Chondrocyte (in vitro differentiated cells): ENCODE measurements at regions not wholly inside any gene's neighbourhood (a gene's known extent, or its start where the extent isn't known, plus 50 kb on each side); places are given as distances from the start of the nearest gene placed in this dataset.
"Not testable (repeated sequence)": the region's sequence is repeated elsewhere in the genome, so short reads cannot be mapped to it uniquely, and the experiment has no call there.

ENCODE experiments used
- DNase-seq: peaks from one replicate; pipeline ENCODE4 v3.0.0; 2021; ENCODE audit warnings: mixed read lengths, low spot score
- H3K27ac Mint-ChIP-seq: one replicate; pipeline ENCODE4 v1.8.0; 2021; ENCODE audit warnings: mild to moderate bottlenecking, moderate library complexity, mixed read lengths; ENCODE audit not compliant: unreplicated experiment
- H3K27me3 Mint-ChIP-seq: 2 replicates; pipeline ENCODE4 v1.8.0; 2021; ENCODE audit warnings: low read depth, mixed read lengths
- H3K36me3 Mint-ChIP-seq: 2 replicates; pipeline ENCODE4 v1.8.0; 2021; ENCODE audit warnings: low read depth, mixed read lengths
- H3K4me1 Mint-ChIP-seq: 2 replicates; pipeline ENCODE4 v1.8.0; 2021; ENCODE audit warnings: low read depth, mild to moderate bottlenecking, mixed read lengths
- H3K4me3 Mint-ChIP-seq: one replicate; pipeline ENCODE4 v1.8.0; 2021; ENCODE audit warnings: mild to moderate bottlenecking, moderate library complexity, mixed read lengths; ENCODE audit not compliant: unreplicated experiment
- H3K9me3 Mint-ChIP-seq: 2 replicates; pipeline ENCODE4 v1.8.0; 2021; ENCODE audit warnings: low read depth, mixed read lengths
- TF ChIP-seq, protein P1 (sequence below): fragments of 200-600 bp; sonication (generic); IDR thresholded peaks from 2 replicates; pipeline ENCODE4 v1.5.0; 2021; ENCODE audit warnings: antibody characterized with exemption, mild to moderate bottlenecking, moderate library complexity

DNA sequence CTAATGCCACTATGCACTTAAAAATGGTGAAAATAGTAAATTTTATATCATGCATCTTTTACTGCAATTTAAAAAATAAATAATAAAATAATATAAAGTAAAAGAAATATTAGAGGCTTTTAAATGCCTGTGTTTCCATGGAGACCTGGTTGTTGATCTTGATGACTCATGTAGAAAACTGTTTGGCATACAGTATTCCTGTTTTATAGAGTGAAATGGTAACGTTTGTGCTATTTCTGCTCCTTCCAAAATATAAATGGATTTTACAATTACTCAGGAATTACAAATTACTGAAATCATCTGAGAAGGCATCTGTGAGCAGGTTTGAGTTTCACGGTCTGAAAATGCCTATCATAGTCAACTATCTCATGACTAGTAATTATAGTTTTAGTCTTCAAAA lies 98.4 kb upstream of the USP25 start:
- Mint-ChIP-seq H3K27ac (peak overlapping the region; percentile 74), H3K4me3 (no peak overlapping the region), H3K36me3 (no peaks in the 10 kb centered on the region), H3K27me3 (peaks cover 2% of the 10 kb centered on the region), H3K4me1 (peaks cover 22% of the 10 kb centered on the region), H3K9me3 (no peaks in the 10 kb centered on the region)
- no peak for DNase-seq
- TF ChIP-seq, protein P1, sequence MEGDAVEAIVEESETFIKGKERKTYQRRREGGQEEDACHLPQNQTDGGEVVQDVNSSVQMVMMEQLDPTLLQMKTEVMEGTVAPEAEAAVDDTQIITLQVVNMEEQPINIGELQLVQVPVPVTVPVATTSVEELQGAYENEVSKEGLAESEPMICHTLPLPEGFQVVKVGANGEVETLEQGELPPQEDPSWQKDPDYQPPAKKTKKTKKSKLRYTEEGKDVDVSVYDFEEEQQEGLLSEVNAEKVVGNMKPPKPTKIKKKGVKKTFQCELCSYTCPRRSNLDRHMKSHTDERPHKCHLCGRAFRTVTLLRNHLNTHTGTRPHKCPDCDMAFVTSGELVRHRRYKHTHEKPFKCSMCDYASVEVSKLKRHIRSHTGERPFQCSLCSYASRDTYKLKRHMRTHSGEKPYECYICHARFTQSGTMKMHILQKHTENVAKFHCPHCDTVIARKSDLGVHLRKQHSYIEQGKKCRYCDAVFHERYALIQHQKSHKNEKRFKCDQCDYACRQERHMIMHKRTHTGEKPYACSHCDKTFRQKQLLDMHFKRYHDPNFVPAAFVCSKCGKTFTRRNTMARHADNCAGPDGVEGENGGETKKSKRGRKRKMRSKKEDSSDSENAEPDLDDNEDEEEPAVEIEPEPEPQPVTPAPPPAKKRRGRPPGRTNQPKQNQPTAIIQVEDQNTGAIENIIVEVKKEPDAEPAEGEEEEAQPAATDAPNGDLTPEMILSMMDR, result no peak

DNA sequence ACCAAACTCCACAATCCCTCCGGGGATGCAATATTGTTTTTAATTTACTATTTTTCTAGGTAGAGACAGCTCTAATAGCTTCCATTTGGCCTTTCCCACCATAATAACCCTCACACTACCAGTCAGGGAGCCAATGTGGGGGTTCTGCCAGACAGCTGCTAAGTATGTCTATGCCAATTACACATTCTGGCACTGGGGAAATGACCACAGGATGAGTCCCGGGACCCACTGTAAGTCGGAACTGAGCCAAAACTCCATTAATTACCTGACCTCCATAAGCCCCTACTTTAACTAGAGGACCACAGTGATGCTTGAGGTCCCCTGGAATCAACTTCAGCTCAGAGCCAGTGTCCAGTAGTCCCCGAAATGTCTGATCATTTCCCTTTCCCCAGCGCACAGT lies 95.2 kb upstream of the USP25 start:
- not testable (repeated sequence) for H3K27ac Mint-ChIP-seq, DNase-seq, H3K36me3 Mint-ChIP-seq, H3K4me3 Mint-ChIP-seq, H3K27me3 Mint-ChIP-seq, H3K9me3 Mint-ChIP-seq
- peaks cover 40% of the 10 kb centered on the region for H3K4me1 Mint-ChIP-seq

DNA sequence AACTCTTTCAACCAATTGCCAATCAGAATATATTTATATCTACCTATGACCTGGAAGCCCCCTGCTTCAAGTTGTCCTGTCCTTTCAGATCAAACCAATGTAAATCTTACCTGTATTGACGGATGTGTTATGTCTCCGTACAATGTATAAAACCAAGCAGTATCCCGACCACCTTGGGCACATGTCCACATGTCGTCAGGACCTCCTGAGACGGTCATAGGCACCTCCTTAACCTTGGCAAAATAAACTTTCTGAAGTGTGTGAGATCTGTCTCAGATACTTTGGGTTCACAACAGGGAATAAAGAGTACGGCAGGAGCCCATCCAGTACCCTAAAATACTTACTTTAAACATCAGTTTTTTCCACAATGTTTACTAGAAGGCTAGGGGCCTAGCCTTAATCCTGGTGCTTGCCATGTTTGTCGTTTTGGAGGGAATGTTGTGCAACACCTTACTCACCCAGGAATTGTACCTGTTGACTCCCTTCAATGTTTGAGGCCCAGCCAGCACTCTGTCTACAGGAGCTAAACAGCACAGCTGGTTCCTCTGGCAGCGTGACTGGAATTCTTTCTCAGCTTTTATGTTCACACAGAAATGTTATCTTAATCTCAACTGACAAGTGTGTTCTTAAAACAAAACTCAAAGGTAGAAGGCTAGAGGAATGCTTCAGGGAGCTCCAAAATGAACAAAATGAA lies 90.8 kb upstream of the USP25 start:
- peak overlapping the region; percentile 9 for H3K27ac Mint-ChIP-seq
- no peaks in the 10 kb centered on the region for H3K36me3 Mint-ChIP-seq
- peaks cover 45% of the 10 kb centered on the region for H3K4me1 Mint-ChIP-seq
- TF ChIP-seq, protein P1, result no peak
- H3K4me3 Mint-ChIP-seq, result no peak overlapping the region
- DNase-seq, result no peak
- no peaks in the 10 kb centered on the region for H3K27me3 Mint-ChIP-seq
- no peaks in the 10 kb centered on the region for H3K9me3 Mint-ChIP-seq

DNA sequence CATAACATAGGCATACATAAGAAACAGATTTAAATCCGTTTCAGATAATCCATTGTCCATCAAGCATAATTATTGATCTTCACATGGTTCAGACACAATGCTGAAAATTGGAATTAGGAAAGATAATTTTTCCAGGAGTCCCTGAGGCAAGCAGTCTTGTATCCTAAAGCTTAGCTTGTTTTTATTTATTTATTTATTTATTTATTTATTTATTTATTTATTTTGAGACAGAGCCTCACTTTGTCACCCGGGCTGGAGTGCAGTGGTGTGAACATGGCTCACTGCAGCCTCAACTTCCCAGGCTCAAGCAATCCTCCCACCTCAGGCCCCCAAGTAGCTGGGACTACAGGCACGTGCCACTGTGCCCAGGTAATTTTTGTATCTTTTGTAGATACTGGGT lies 89.7 kb upstream of the USP25 start:
- not testable (repeated sequence) for H3K9me3 Mint-ChIP-seq, H3K27ac Mint-ChIP-seq, H3K36me3 Mint-ChIP-seq, DNase-seq, H3K27me3 Mint-ChIP-seq, H3K4me3 Mint-ChIP-seq
- H3K4me1 Mint-ChIP-seq, result peaks cover 45% of the 10 kb centered on the region

DNA sequence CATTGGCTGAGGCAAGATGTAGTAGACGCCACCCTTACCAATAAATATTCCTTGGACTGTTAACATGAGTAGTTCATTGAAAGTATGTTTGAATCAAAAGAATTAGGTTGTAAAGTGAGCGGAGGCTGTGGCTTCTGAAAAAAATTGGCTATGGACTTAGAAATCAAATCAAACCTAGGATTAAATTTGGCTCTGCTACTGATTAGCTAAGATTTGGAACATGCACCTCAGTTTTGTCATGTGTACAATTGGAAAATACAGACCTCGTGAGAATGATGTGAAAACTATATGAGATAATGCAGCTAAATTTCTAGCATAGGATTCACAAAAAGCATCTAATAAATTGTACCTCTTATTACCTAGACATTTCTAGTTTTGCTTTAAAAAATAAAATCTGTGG lies 85.3 kb upstream of the USP25 start:
- Mint-ChIP-seq H3K4me3 (no peak overlapping the region), H3K36me3 (no peaks in the 10 kb centered on the region), H3K27ac (no peak overlapping the region), H3K9me3 (no peaks in the 10 kb centered on the region), H3K27me3 (no peaks in the 10 kb centered on the region), H3K4me1 (peaks cover 36% of the 10 kb centered on the region)
- TF ChIP-seq, protein P1, result no peak
- no peak for DNase-seq

DNA sequence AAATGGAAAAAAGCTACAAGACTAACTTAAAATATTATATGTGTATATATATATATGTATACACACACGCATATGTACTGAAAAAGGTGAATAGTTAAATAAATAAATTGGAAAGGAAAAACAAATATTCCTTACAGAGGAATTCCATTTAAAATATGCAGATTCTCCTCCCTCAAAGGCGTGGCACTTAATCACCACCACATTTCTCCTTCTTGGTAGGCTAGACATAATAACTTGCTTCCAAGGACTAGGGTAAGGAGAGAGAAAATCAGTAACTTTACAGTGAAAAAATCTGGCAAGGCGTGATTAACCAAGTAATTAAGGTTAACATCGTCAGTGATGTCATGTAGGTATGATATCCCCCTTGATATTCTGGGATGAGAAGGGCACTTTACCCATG lies 84.0 kb upstream of the USP25 start:
- no peaks in the 10 kb centered on the region for H3K27me3 Mint-ChIP-seq
- H3K4me1 Mint-ChIP-seq, result peaks cover 29% of the 10 kb centered on the region
- no peak overlapping the region for H3K4me3 Mint-ChIP-seq
- peak overlapping the region; percentile 71 for H3K27ac Mint-ChIP-seq
- TF ChIP-seq, protein P1, result no peak
- no peaks in the 10 kb centered on the region for H3K36me3 Mint-ChIP-seq
- no peak for DNase-seq
- no peaks in the 10 kb centered on the region for H3K9me3 Mint-ChIP-seq
